ENCODE measurements at regions not wholly inside any gene's neighbourhood (a gene's known extent, or its start where the extent isn't known, plus 50 kb on each side); places are given as distances from the start of the nearest gene placed in this dataset.
"Not testable (repeated sequence)": the region's sequence is repeated elsewhere in the genome, so short reads cannot be mapped to it uniquely, and the experiment has no call there.

DNA sequence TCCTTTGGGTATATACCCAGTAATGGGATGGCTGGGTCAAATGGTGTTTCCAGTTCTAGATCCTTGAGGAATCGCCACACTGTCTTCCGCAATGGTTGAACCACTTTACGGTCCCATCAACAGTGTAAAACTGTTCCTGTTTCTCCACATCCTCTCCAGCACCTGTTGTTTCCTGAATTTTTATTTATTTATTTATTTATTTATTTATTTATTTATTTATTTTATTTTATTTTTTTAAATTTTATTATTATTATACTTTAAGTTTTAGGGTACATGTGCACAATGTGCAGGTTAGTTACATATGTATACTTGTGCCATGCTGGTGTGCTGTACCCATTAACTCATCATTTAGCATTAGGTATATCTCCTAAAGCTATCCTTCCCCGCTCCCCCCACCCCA, 456.0 kb downstream of the SEMA3D start:
- not testable (repeated sequence) for TF ChIP-seq POLR2A, CTCF (IDR thresholded peaks at IDR 0.05)

All from thyroid gland (tissue), 4 donors.